SW 1271 (cell line): ENCODE measurements at regions not wholly inside any gene's neighbourhood (a gene's known extent, or its start where the extent isn't known, plus 50 kb on each side); places are given as distances from the start of the nearest gene placed in this dataset.

Experiments
- DNase-seq, 2 experiments: peaks; one replicate each; lab custom pipeline; 2025; lab: John Stamatoyannopoulos, UW

DNA sequence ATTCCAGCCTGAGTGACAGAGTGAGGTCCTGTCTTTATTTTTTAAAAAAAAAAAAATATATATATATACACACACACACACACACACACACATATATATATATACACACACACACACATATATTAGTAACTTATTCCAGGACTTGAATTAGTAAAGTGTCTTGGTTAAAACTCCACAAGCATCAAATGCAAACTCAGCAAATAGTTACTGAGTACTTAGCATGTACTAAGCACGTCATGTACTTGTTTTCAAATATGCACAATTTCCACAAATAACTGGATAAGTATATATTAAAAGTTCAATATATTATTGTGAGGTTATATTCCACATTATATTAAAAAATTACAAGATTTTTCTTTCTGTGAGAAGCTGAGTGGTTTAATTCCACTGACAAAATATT lies 304.7 kb downstream of the ZEB2 start:
- DNase-seq = no peak

DNA sequence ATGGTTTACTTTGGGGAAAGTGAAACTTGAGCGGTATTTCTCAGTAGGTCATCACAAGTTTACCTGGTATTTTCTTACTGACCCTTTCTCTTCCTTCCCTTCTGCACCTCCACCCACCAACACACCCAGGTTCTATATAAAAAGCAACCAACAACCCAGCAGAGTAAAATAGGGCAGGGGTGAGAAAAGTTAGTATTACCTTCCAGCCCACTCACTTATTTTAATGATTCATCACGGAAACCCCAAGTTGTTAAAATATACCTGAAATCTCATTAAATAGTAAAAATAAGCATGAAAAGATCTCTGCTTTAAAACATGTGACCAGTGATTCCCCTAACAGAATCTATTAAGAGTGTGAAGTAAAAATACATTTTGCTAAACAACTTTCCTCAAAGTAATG lies 306.1 kb downstream of the ZEB2 start:
- no peak for DNase-seq

DNA sequence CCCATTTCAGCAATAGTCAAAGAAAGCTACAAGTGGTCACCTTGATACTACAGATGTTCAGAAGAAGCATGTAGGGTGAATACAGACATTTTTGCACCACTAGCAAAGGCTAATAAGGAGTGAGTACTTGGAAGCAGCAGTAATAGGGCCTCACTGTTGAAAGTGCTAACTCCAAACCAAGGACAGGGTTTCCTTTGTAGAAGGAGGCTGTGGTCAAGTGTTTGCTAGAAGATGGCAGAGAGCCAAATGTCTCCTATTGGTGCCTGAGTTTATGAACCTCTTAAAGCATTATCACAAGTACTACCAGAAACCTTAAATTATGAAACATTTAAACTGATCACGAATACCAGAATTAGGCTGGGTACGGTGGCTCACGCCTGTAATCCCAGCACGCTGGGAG lies 308.1 kb downstream of the ZEB2 start:
- DNase-seq = no peak

DNA sequence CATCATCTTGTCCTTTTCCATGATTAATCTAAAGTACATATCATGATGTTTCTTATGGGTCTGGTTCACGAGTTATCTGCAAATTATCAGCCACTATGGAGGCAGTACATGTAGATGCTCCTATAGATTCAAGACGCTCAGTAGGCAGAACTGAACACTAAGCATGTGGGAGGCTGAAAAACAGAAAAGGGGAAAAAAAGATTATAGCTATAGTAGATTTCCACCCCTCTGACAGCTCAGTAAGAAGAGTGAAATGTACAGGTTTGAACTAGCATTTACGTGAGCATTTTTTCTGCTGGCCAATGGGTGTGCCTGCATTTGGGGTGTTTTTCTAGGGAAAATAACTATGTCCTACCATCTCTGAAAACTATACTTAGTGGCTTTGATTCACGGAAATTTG lies 308.9 kb downstream of the ZEB2 start:
- DNase-seq = no peak

DNA sequence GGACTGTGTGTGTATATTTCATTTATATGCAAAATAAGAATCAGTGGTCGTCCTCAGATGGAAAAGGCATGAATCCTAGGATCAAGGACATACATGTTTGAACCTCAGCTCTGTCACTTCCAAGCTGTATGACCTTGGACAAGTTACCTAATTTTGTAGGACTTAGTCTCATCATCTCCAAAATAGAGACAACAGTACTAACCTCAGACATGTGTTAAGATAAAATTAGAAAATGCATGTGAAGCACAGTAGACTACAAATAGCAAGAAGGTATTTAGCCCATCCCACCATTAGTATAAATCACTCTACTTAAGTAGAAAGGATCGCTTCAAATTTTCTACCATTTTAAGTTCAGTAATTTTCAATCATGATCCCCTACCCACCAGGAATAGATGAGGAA lies 309.8 kb downstream of the ZEB2 start:
- DNase-seq = no peak

DNA sequence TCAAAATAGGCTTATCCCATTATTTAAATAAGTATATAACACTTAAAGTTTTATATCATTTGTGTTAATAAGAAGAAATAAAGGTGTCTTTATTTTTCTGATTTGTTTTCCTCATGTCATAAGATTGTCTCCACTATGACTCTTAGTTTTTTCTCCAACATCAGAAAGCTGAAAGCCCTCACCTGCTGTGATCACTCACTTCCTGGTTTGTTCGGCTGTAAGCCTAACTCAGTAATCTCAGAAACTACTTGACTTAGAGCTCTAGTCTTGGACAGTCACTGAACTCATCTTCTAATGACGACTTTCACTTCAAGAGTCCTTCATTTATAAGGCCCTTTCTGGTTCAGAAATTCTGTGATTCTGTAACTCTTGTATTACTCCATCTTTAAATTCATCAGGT lies 311.0 kb downstream of the ZEB2 start:
- DNase-seq = no peak

DNA sequence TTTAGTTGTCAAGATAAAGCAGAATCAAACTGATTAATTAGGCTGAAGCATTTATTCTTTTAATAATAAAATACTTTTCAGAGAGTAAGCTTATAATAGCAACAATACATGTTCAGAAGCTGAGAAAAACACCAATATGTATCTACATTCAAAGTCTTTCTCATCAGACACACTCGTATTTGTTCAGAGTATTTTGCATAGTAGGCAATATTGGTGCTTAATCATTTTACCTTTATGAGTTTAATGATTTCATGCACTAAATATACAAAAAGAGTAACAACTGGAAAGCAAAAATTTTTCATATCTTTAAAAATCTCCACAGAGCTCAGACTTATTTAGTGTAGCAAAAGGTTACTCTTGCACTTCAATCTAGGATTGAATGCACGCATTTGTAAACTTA lies 313.9 kb downstream of the ZEB2 start:
- no peak for DNase-seq

DNA sequence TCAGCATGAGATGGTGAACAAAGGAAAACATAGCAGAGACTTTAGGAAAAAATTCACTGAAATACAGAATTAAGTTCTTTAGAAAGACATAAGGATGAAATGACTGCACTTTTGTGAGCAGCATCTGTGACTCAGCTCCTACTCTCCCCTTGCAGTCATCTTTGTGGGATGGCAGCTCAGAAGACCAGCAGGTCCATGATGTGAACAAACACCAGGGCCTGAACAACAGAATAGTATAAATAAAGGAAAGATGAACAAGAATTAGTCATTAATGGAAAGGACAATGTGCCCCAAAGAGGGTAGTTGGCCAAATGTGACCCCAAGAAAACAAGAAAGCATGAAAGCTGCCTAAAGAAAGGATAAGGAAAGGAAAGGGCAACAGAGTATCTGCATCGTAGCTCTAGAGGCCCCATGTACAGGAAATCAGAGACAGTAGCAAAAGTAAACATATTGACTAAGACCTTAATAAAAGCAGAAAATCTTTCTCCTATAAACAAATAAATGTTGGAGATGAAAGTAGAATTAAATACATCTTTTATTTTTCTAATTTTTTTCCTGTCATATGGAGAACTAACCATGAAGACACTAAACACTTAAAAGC lies 318.0 kb downstream of the ZEB2 start:
- DNase-seq = no peak

DNA sequence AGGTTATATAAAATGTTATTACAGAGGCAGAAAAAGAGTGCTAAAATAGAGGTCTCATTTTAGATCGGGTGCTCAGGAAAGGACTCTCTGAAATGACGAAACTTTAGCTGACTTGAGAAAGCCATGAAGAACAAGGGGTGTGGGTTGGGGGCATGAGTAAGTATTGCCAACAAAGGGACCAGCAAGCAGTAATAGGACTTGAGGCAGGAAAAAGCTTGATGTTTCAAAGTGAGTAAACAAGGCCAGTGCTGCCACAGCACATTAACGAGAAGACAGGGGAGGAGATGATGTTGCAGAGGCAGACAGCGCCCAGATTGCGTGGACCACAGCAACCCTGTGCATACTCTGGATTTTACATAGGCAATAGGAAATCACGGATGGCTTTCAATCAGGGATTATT lies 318.8 kb downstream of the ZEB2 start:
- no peak for DNase-seq

DNA sequence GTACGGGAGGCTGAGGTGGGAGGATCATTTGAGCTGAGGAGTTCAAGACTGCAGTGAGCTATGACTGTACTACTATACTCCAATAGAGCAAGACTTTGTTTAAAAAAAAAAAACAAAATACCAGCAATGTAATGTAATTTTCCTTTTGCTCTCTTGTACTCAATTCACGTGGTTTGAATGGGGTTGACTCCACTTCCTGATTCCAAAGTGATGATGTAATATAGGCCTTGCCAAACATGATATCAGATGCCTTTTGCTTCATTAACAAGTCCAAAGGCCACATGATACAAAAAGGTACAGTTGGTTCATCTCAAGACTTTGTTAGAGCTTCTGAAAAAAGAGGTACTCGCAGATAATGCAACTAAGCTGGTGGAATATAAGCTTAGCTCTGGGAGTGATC lies 321.8 kb downstream of the ZEB2 start:
- peak in 1 of 2 experiments; percentile 15 for DNase-seq

DNA sequence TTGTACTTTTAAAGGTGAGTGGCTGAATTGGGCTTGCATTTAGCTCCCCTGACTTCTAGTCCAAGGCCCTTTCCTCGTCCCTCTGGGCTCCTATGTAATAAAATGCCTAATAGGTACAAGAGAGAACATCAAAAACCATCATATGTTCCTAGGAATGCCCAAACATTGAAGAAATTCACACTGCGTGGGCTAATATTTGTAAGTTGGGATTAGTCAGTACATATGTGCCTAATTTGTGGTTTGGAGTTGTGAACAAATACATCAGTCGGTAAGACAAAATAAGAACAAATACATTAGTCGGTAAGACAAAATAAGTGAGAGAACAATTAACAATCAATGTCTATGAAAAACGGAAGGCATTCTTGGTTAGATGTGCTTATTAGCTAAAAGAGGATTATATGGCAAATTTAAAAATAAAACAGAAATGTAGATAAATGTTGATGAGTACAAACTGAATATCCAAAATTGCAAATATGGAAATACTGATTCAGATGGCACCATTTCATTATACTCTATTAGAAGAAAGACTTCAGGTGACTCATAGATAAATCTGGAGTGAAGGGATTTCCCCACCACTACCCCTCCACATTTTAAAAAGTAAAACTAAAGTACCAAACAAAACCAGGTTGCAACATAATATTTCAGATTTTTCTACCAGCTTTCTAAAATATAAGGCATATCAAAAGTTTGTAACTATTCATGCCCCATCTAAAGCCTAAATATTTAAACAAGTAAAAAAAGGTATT lies 325.4 kb downstream of the ZEB2 start:
- DNase-seq = no peak

DNA sequence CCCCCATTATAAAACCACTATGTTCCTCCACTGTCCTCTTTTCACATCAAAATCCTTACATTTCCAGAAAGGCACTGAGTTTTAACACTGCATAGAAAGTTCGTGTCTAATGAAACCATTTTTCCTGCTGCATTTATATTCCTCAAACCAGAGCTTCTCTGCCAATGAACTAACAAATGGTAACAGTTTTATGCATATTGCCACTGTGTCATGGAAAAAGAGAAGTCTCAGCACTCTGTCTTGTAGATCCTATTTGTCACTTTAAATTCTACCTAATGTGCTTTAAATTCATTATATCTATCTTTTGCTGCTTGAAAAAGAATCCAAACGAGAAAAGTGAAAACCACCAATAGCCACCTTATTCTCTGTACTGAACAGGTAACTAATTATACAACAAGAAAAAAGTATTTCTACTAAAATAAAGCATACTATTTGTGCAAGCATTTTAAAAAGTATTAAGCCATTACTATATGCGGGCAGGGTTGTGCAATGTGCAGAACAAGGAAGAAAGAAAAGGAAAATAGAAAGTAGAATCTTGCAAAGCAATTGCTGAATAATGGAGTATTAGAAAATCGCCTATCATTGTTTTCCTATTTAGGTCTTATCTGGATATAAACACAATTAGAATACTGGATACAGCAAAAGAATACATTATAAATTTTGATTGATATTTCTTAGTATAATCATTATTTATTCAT lies 328.9 kb downstream of the ZEB2 start:
- no peak for DNase-seq

DNA sequence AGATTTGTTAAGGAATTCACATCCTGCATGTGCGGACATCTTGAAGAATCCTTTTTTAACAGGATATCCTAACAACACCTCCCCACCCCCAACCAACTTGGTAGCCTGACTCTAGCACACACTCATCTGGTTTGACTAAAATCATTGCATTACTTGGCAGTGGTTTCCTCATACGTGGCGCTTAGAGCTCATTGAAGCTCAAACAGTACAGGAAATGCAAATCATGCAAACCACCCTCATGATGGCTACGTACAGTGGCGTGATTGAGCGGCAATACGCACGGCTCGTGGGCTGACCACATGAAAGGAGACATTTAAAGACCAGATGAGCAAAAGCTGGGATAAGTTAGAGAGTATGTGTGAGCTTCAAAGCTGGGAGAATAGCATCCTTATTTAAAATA lies 336.2 kb downstream of the ZEB2 start:
- DNase-seq = no peak

DNA sequence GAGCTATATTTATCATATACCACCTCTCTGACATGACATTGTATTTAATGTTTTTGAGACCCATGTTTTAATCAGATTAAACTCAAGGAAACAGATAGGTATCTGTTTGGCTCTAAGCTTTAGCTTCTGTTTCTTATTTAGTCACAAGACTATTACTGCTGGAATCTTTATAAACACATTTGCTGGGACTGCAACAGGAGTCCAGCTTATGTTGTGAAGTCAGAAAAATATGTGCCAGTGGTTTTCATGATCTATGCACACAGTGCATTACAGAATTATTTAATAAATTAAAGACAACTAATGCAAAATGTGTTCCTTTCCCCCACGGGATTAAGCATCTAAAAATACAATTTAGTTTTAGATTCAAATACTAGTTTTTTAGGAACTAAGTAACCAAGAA lies 338.9 kb downstream of the ZEB2 start:
- DNase-seq = no peak

DNA sequence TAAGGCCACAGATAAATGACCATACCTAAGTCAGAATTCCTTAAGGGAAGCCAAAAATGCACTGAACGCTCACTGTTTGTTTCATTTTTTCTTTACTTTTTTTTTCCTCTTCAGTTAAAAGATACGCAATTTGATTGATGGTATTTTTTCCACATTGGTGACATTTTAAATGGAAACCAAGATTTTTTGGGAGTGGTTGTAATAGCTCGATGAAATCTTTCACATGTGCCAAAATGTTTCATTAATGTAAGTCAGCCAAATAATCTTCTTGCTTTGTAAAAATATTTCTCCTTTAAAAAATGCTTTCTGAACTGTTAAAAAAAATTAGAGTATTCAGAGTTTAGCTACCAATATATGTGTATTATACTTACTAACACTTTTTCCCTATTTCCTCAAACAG lies 339.8 kb downstream of the ZEB2 start:
- DNase-seq = no peak

DNA sequence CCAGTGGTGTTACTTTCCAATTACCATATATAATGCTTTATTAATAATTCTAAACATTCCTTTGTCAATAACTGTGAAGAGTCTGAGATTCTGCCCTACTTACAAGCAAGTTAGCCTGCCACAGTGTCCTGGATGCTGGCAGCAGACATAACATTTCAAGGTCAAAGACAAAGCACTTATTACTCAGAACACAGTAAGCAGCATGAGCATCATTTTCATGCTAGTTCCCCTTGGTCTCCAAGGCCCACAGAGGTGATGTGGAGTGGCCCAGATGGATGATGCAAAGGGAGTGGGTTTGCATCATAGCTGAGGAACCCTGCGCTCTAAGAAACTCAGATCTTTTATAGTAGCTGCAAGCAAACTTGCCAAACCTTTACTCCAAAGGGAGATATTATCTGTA lies 349.7 kb downstream of the ZEB2 start:
- DNase-seq = no peak

DNA sequence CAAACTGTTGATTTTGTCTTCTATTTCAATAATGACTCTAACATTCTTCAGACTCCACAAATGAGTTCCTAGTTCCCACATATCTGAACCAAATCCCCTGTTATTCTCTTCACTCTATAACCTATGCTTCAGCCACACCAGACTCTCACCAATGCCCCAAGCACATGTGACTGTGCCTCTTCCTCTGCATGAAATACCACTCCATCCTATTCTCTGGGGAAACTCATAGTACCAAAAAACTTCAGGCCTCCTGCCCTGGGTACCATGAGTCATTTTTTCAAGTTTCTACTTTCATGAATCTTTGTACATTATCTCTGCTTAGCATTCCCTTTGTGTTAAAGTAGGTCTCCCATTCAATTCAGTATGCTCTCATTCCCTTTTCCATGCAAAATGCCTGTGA lies 353.2 kb downstream of the ZEB2 start:
- no peak for DNase-seq

DNA sequence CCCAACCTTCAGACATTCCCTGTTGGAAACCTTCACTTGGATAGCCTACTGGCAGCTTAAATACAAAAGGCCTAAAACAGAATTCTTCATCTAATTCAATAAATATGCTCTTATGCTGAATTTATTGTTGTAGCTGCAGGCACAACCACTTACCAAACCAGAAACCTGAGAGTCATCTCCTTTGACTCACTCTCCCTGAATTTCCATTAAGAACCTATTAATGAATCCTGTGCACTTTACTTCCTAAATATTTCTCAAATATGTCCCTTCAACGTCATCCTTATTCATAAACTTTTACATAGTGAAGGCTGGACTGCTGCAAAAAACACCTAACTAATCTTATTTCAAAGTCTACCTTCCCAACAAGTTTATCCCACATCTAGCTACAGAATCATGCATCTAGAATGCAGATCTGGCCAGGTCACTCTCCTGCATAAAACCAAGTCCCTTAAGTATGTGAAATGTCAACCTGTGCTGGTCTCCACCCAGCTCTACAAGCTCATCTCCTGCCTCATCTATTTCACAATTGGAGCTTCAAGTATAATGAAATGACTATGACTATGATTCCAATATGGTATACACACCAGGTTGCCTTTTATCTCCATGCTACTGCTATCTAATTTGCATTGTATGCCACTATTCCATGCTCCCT lies 354.2 kb downstream of the ZEB2 start:
- no peak for DNase-seq

DNA sequence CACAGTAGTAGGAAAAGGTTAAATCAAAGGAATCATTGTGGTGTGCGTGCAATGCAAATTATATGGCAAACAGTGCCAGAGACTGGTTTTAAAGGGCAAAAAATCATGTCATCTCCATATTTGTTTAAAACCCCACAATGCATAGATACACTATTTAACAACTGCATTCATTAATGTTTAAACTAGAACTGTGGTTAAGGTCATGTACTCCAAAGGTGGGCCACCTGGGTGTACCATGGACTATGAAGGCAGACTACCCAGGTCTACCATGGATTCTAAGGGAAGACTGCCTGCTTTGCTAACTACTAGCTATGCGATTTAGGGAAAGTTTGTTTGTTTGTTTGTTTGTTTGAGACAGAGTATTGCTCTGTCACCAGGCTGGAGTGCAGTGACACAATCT lies 356.3 kb downstream of the ZEB2 start:
- no peak for DNase-seq

DNA sequence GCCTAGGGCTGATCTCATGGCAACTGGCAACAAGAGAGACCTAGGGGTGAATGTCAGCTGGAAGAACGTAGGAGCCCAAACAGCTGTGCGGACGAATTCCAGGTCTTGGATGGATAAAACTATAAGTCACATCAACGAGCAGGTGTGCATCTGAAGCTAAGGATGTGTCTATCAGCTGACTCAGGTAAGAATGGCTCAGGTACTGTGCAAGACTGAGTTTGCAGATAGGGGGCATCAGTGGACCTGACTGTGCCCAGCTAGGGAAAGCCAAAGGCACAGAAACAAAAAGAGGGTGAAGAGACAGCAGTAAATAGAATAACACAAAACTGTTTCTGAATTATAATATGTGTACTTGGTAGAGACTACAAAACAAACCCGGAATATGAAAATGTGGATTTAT lies 357.3 kb downstream of the ZEB2 start:
- peak in 1 of 2 experiments; percentile 19 for DNase-seq

DNA sequence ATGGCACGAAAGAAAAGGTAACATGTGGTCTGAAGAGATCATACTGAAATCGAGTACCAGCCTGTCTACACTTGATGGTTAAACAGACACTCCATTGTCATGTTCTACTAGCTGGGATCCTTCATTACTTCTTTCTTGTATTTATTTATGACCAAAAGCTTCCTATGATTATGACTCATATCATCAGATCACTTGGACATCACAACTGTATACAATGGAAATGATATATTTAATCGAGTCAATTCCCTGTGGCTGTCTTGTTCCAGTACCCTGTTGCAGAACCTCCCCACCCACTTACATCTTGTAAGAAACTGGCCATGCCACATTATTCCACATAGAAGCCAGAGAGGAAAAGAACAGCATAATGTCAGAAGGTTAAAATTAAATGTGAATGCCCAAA lies 358.9 kb downstream of the ZEB2 start:
- no peak for DNase-seq

DNA sequence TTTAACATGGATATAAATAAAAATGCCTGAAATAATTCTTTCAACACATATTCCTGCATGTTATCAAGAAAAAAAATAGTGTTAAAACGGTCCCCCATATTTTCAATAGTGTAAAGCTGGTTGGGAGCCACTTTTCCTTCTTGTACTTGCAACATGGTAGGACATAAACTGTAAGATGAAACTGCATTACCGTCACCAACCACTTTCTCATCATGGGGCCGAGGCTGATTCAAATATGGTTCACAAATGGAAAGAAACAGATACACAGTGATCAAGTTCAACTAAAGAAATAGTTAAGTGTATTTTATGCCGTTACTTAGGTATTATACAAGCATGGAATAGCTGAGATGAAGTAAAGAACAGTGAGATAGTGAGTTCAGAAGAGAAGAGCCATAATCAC lies 360.7 kb downstream of the ZEB2 start:
- no peak for DNase-seq

DNA sequence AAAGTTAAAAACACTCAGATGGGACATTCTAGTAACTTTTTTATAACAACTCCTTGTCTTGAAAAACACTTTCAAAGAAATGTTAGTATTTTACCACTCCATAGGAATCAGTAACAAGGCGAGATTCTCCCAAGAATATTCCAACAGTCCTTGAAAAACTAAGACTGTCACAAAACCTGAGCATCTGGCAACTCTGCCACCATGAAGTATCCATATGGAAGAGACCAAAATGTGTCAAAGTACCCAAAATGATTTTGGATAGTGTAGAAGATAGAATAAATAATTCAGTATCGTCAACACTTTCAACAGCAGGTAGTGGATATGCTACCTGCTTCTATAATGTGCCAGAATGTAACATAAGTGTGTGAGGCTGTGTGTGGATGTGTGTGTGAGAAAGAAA lies 361.8 kb downstream of the ZEB2 start:
- no peak for DNase-seq
